Suprapubic skin (tissue), 4 donors: ENCODE measurements at regions not wholly inside any gene's neighbourhood (a gene's known extent, or its start where the extent isn't known, plus 50 kb on each side); places are given as distances from the start of the nearest gene placed in this dataset.

Source experiments
- EP300 ChIP-seq: sonication (generic); formaldehyde crosslinking; IDR thresholded peaks from one replicate; pipeline ENCODE4 v1.6.1; 2017; ENCODE audit warnings: antibody characterized with exemption
- POLR2A ChIP-seq, 2 donors: fragments of 450-650 bp; IDR thresholded peaks; one replicate each; pipeline ENCODE4 v1.6.1; 2017; ENCODE audit warnings: antibody characterized with exemption in 2 of 2, mild to moderate bottlenecking in 2 of 2, moderate library complexity in 2 of 2
- POLR2AphosphoS5 ChIP-seq, 3 donors: sonication (generic); formaldehyde crosslinking; IDR thresholded peaks; one replicate each; pipeline ENCODE4 v1.6.1; 2017; ENCODE audit warnings: antibody characterized with exemption in 3 of 3
- TF ChIP-seq, protein P1 (sequence below), 2 donors: fragments of 200-600 bp in 1 of 2; fragments of 450-650 bp in 1 of 2; sonication (generic) in 1 of 2; IDR thresholded peaks; one replicate each; pipeline ENCODE4 v1.5.1; 2016 to 2019; ENCODE audit warnings: antibody characterized with exemption in 2 of 2, mild to moderate bottlenecking in 1 of 2, moderate library complexity in 1 of 2

DNA sequence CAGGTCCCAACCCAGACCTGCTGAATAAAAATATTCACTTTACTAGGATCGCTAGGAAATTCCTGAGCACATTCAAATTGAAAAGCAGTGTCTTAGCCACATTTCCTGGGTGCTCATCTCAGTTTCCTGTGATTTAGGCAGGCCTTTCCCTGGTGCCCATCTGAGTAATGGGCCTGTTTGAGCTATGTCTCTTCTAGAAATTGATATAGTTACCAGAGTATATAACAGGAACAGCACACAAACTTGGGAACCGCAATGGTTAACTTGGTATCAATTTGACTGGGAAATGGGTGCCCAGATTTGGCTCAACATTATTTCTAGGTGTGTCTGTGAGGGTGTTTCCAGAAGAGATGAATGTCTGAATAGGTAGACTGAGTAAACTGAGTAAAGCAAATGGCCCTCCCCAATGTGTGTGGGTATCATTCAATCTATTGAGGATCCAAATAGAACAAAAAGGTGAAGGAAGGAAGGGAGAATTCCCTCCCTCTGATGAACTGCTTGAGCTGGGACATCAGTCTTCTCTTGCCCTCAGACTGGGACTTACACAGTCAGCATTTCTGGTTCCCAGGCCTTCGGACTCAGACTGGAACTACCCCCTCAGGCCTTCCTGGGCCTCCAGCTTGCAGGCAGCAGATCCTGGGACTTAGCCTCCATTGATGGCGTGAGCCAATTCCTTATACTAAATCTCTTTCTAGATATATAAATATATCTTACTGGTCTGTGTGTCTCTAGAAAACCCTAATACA is 99.1 kb downstream of the CCDC71L start:
- TF ChIP-seq, protein P1, sequence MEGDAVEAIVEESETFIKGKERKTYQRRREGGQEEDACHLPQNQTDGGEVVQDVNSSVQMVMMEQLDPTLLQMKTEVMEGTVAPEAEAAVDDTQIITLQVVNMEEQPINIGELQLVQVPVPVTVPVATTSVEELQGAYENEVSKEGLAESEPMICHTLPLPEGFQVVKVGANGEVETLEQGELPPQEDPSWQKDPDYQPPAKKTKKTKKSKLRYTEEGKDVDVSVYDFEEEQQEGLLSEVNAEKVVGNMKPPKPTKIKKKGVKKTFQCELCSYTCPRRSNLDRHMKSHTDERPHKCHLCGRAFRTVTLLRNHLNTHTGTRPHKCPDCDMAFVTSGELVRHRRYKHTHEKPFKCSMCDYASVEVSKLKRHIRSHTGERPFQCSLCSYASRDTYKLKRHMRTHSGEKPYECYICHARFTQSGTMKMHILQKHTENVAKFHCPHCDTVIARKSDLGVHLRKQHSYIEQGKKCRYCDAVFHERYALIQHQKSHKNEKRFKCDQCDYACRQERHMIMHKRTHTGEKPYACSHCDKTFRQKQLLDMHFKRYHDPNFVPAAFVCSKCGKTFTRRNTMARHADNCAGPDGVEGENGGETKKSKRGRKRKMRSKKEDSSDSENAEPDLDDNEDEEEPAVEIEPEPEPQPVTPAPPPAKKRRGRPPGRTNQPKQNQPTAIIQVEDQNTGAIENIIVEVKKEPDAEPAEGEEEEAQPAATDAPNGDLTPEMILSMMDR (IDR thresholded peaks at IDR 0.05): no peak
- no peak for TF ChIP-seq POLR2A (IDR thresholded peaks at IDR 0.05)
- no peak for TF ChIP-seq POLR2AphosphoS5 (IDR thresholded peaks at IDR 0.05)
- TF ChIP-seq EP300: no peak
